ENCODE measurements at regions not wholly inside any gene's neighbourhood (a gene's known extent, or its start where the extent isn't known, plus 50 kb on each side); places are given as distances from the start of the nearest gene placed in this dataset.

DNA sequence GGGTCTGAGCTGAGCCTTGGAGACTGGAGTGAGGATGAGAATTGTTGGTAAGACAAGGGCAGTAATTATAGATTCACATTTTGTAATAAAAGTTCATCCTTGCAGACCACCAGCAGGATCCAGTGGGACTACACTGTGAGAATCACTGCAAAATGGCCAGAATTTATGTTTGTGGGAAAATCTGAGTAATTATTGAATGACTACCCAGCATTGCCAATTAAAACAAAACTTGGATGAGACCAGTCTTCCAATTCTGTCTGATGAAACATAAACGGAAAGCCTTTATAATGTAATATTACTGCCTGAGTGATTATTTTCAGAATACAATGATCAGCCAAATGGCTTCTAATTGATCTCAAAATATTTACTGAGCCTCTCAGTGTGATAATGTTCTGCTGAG, 323.3 kb upstream of the C2CD4B start:
- Mint-ChIP-seq H3K27ac (no peak overlapping the region), H3K36me3 (ENCODE audit: low read depth) (no peaks in the 10 kb centered on the region), H3K4me3 (no peak overlapping the region), H3K9me3 (no peaks in the 10 kb centered on the region), H3K27me3 (peaks cover 2% of the 10 kb centered on the region), H3K4me1 (ENCODE audit: low read depth) (no peaks in the 10 kb centered on the region)
- intact Hi-C loops (cut with micrococcal nuclease) = no loop called here

GRCh38 chr15:62491642-62492041, 326.6 kb upstream of the C2CD4B start:
- no peaks in the 10 kb centered on the region for H3K9me3 Mint-ChIP-seq
- no peaks in the 10 kb centered on the region for H3K27me3 Mint-ChIP-seq
- H3K27ac Mint-ChIP-seq = no peak overlapping the region
- intact Hi-C loops (cut with micrococcal nuclease) = no loop called here
- no peaks in the 10 kb centered on the region for H3K36me3 Mint-ChIP-seq (ENCODE audit: low read depth)
- no peaks in the 10 kb centered on the region for H3K4me1 Mint-ChIP-seq (ENCODE audit: low read depth)
- H3K4me3 Mint-ChIP-seq = no peak overlapping the region

GRCh38 chr15:62492900-62493299, 327.8 kb upstream of the C2CD4B start:
- Mint-ChIP-seq H3K27me3 (no peaks in the 10 kb centered on the region), H3K27ac (no peak overlapping the region), H3K9me3 (no peaks in the 10 kb centered on the region), H3K4me3 (no peak overlapping the region), H3K36me3 (ENCODE audit: low read depth) (no peaks in the 10 kb centered on the region), H3K4me1 (ENCODE audit: low read depth) (no peaks in the 10 kb centered on the region)
- intact Hi-C loops (cut with micrococcal nuclease) = no loop called here

DNA sequence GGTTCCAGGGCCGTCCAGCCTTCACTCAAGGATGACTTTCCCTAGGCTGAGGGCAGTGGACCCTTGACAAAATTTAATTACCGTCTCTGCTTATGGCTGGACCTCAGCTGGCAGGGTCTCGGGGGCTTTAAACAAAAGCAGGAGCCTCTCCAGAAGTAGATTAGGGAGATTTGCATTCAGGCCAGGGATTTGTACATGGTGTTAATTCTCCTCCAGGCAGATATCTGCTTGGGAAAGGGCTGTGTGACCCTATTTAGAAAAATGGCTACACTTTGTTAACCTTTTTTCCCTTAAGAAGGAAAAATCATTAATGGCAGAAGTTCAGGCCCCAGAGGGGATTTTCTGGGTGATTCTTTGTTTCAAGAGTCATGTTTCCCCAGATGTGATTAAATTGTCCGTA, 329.1 kb upstream of the C2CD4B start:
- no peaks in the 10 kb centered on the region for H3K36me3 Mint-ChIP-seq (ENCODE audit: low read depth)
- no peaks in the 10 kb centered on the region for H3K9me3 Mint-ChIP-seq
- intact Hi-C loops (cut with micrococcal nuclease) = no loop called here
- no peak overlapping the region for H3K4me3 Mint-ChIP-seq
- no peak overlapping the region for H3K27ac Mint-ChIP-seq
- no peaks in the 10 kb centered on the region for H3K4me1 Mint-ChIP-seq (ENCODE audit: low read depth)
- H3K27me3 Mint-ChIP-seq = no peaks in the 10 kb centered on the region

DNA sequence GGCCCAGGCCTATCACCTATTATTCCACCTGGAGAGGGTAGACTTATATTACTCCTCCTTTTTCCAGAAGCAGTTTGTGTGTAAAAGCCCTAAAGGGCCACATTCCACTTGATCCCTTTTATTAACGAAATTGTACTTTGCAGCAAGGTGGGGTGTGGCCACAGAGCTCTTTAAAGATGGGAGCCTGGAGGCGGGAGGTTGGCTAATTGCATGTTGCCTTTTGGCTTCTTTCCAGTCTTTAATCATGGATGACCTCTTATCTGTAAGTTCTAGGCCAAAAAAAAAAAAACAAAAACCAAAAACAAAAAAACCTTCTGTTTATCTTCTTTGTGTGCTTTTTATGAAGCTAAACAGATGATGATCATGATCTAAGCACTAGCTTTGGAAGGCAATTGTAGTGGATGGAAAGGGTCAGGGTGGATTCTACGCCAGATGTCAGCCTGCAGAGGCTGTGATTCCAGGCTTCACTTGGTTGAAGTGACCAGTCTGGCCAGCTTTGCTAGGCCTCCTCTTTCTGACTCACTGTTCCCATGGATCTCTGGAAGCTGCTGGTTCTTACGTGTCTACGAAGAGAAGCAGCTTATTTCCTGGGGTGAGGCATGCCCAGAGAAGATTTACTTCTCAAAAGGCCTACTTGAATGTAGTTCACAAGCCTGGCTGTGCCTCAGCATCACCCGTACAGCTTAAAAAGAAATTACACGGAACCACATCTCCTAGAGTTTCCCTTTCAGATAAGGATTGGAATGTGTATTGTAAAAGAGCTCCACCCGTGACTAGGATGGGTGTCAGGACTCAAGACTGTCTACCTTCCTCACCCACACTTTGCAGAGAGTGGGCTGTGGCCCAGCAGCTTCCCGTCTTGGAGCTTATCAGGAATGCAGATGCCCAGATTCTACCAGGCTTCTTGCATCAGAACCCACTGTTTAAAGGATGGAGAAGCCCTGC, 330.9 kb upstream of the C2CD4B start:
- Mint-ChIP-seq H3K27me3 (no peaks in the 10 kb centered on the region), H3K27ac (no peak overlapping the region), H3K36me3 (ENCODE audit: low read depth) (no peaks in the 10 kb centered on the region), H3K9me3 (no peaks in the 10 kb centered on the region), H3K4me3 (no peak overlapping the region), H3K4me1 (ENCODE audit: low read depth) (no peaks in the 10 kb centered on the region)
- intact Hi-C loops (cut with micrococcal nuclease) = no loop called here

- H3K9me3 Mint-ChIP-seq = no peaks in the 10 kb centered on the region
- intact Hi-C loops (cut with micrococcal nuclease) = no loop called here
- no peak overlapping the region for H3K4me3 Mint-ChIP-seq
- H3K4me1 Mint-ChIP-seq (ENCODE audit: low read depth) = no peaks in the 10 kb centered on the region
- no peaks in the 10 kb centered on the region for H3K27me3 Mint-ChIP-seq
- no peak overlapping the region for H3K27ac Mint-ChIP-seq
- H3K36me3 Mint-ChIP-seq (ENCODE audit: low read depth) = no peaks in the 10 kb centered on the region
These were observed 332.3 kb upstream of the C2CD4B start for GRCh38 chr15:62497356-62497755.

- no peak overlapping the region for H3K4me3 Mint-ChIP-seq
- H3K9me3 Mint-ChIP-seq = no peaks in the 10 kb centered on the region
- no peak overlapping the region for H3K27ac Mint-ChIP-seq
- intact Hi-C loops (cut with micrococcal nuclease) = no loop called here
- H3K4me1 Mint-ChIP-seq (ENCODE audit: low read depth) = no peaks in the 10 kb centered on the region
- H3K36me3 Mint-ChIP-seq (ENCODE audit: low read depth) = no peaks in the 10 kb centered on the region
- no peaks in the 10 kb centered on the region for H3K27me3 Mint-ChIP-seq
These were observed 333.2 kb upstream of the C2CD4B start for GRCh38 chr15:62498278-62498677.

DNA sequence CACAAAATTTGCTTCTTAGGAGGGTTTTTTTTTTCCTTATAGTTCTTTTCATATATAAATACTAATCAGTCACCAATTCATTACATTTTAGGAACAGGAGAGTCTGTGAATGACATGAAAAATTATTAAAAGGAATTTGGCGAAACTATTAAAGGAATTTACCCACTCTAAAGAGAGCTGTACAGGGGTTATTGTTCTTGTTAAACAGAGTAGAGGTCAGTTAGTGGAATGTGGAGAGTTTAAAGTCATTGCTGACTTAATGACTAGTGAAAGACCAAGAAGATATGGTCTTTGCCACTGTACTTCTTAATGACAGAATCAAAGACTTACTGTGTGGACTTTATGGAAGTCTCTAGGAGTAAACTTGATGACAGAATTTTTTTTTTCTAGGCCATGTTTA, 333.6 kb upstream of the C2CD4B start:
- Mint-ChIP-seq H3K4me1 (ENCODE audit: low read depth) (no peaks in the 10 kb centered on the region), H3K27me3 (no peaks in the 10 kb centered on the region), H3K36me3 (ENCODE audit: low read depth) (no peaks in the 10 kb centered on the region), H3K4me3 (no peak overlapping the region), H3K9me3 (no peaks in the 10 kb centered on the region), H3K27ac (no peak overlapping the region)
- intact Hi-C loops (cut with micrococcal nuclease) = no loop called here

GRCh38 chr15:62500325-62500724, 335.2 kb upstream of the C2CD4B start:
- H3K4me1 Mint-ChIP-seq (ENCODE audit: low read depth) = no peaks in the 10 kb centered on the region
- no peaks in the 10 kb centered on the region for H3K27me3 Mint-ChIP-seq
- no peaks in the 10 kb centered on the region for H3K9me3 Mint-ChIP-seq
- intact Hi-C loops (cut with micrococcal nuclease) = no loop called here
- H3K36me3 Mint-ChIP-seq (ENCODE audit: low read depth) = no peaks in the 10 kb centered on the region
- no peak overlapping the region for H3K4me3 Mint-ChIP-seq
- H3K27ac Mint-ChIP-seq = no peak overlapping the region

GRCh38 chr15:62502451-62502850, 337.4 kb upstream of the C2CD4B start:
- Mint-ChIP-seq H3K9me3 (no peaks in the 10 kb centered on the region), H3K27ac (no peak overlapping the region), H3K4me3 (no peak overlapping the region), H3K27me3 (no peaks in the 10 kb centered on the region), H3K4me1 (ENCODE audit: low read depth) (no peaks in the 10 kb centered on the region), H3K36me3 (ENCODE audit: low read depth) (no peaks in the 10 kb centered on the region)
- intact Hi-C loops (cut with micrococcal nuclease) = no loop called here

GRCh38 chr15:62503451-62503850, 338.4 kb upstream of the C2CD4B start:
- no peaks in the 10 kb centered on the region for H3K27me3 Mint-ChIP-seq
- intact Hi-C loops (cut with micrococcal nuclease) = no loop called here
- no peaks in the 10 kb centered on the region for H3K4me1 Mint-ChIP-seq (ENCODE audit: low read depth)
- H3K9me3 Mint-ChIP-seq = no peaks in the 10 kb centered on the region
- H3K4me3 Mint-ChIP-seq = no peak overlapping the region
- H3K36me3 Mint-ChIP-seq (ENCODE audit: low read depth) = no peaks in the 10 kb centered on the region
- no peak overlapping the region for H3K27ac Mint-ChIP-seq

DNA sequence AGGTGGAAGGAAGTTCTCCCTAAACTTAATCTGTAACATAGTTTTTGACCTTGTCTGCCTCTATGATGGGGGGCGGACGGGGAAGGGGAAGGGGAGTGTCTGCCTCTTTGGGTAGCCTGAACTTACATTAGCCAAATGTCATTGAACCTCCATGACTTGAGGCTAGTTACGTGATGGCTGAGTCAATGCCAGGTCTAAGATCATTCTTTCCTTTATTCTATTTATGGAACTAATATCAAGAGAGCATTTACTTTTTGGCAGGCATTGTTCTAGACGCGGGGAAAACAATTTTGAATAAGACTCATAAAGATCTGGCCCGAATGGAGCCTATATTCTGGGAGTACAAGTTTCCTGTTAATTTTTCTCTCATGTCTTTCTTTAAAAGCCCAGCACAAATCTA, 340.7 kb upstream of the C2CD4B start:
- intact Hi-C loops (cut with micrococcal nuclease) = no loop called here
- no peaks in the 10 kb centered on the region for H3K9me3 Mint-ChIP-seq
- no peaks in the 10 kb centered on the region for H3K4me1 Mint-ChIP-seq (ENCODE audit: low read depth)
- H3K36me3 Mint-ChIP-seq (ENCODE audit: low read depth) = no peaks in the 10 kb centered on the region
- no peak overlapping the region for H3K27ac Mint-ChIP-seq
- no peak overlapping the region for H3K4me3 Mint-ChIP-seq
- H3K27me3 Mint-ChIP-seq = no peaks in the 10 kb centered on the region

DNA sequence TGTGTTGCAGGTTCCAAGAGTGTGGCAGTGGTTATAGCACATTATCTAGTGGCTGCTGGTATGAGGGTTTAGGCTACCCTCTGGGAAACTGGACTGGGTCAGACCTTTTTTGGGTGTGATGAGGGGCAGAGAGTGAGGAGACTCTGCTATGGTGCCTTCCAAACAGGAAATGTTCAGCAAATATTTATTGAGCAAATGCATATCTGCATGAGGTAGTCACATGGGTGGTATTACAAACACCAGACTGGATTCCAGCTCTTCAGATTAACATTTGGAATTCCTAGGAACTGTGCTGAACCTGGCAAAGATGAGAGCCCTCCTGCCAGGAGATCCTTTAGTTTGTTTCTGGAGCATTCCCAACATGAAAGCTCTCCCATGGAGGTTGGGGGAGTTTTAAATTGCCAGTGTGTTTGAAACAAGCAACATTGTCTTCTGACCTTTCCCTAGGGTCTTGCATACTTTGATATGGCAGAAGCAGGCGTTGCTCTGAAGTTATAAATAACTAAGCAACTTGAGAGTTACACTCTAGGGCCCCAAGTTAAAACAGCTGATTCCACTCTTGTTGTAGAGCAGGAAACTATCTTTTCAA, 341.2 kb upstream of the C2CD4B start:
- H3K36me3 Mint-ChIP-seq (ENCODE audit: low read depth) = no peaks in the 10 kb centered on the region
- no peak overlapping the region for H3K4me3 Mint-ChIP-seq
- no peaks in the 10 kb centered on the region for H3K27me3 Mint-ChIP-seq
- no peaks in the 10 kb centered on the region for H3K4me1 Mint-ChIP-seq (ENCODE audit: low read depth)
- no peak overlapping the region for H3K27ac Mint-ChIP-seq
- intact Hi-C loops (cut with micrococcal nuclease) = no loop called here
- H3K9me3 Mint-ChIP-seq = no peaks in the 10 kb centered on the region

DNA sequence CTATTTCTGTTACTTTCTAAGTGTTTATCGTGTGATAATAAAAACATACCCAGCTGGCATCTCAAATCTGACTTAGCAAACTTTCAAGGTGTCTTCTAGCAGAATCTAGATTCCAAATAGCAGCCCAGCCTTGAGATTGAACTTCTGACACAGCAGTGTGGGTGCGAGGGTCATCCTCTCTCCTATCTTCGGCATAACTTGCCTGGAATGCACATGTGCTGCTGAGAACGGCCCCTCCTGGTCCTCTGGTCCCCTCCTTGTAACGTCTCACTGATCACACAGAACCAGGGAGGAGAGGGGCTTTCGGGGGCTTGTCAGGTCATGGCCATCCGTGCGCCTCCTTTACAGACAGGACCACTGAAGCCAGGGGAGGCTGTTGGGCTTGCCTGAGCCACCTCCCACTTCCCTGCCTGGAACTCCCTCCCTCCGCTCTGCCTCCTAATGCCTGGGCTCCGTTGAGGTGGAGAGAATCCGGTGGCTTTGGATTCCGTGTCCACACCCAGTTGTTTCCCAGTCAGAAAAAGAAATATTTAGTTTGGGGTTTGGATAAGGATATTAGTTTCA, 344.4 kb upstream of the C2CD4B start:
- intact Hi-C loops (cut with micrococcal nuclease) = no loop called here
- H3K4me3 Mint-ChIP-seq = no peak overlapping the region

More for the DNA sequence above, 344.4 kb upstream of the C2CD4B start:
- no peaks in the 10 kb centered on the region for H3K9me3 Mint-ChIP-seq
- H3K27me3 Mint-ChIP-seq = peaks cover 3% of the 10 kb centered on the region
- no peak overlapping the region for H3K27ac Mint-ChIP-seq
- no peaks in the 10 kb centered on the region for H3K36me3 Mint-ChIP-seq (ENCODE audit: low read depth)
- H3K4me1 Mint-ChIP-seq (ENCODE audit: low read depth) = no peaks in the 10 kb centered on the region
